HEK293 (cell line): ENCODE measurements at regions not wholly inside any gene's neighbourhood (a gene's known extent, or its start where the extent isn't known, plus 50 kb on each side); places are given as distances from the start of the nearest gene placed in this dataset.

Experiments
- CTCF ChIP-seq: fragments of 450-650 bp; formaldehyde crosslinking; IDR thresholded peaks from 2 replicates; pipeline ENCODE4 v1.5.1; 2016; ENCODE audit warnings: missing biosample characterization, missing genetic modification characterization
- REPIN1 ChIP-seq: fragments of 450-650 bp; formaldehyde crosslinking; IDR thresholded peaks from 2 replicates; pipeline ENCODE4 v1.5.1; 2017; ENCODE audit warnings: missing biosample characterization, missing genetic modification characterization, low read depth
- ZBTB44 ChIP-seq: fragments of 450-650 bp; IDR thresholded peaks from 2 replicates; pipeline ENCODE4 v1.5.1; 2018; ENCODE audit warnings: missing biosample characterization, mild to moderate bottlenecking, missing genetic modification characterization
- ZNF140 ChIP-seq: fragments of 450-650 bp; formaldehyde crosslinking; IDR thresholded peaks from 2 replicates; pipeline ENCODE4 v1.5.1; 2016; ENCODE audit warnings: missing biosample characterization, missing genetic modification characterization
- ZNF184 ChIP-seq: fragments of 450-650 bp; IDR thresholded peaks from 2 replicates; pipeline ENCODE4 v1.5.1; 2018; ENCODE audit warnings: missing biosample characterization, mild to moderate bottlenecking, missing genetic modification characterization

- TF ChIP-seq REPIN1 (tag by site-specific recombination) (no peak), ZBTB44 (no peak), CTCF (tag by site-specific recombination) (no peak), ZNF140 (tag by site-specific recombination) (no peak), ZNF184 (tag by site-specific recombination) (no peak)
These were observed 169.7 kb upstream of the RGS6 start for GRCh38 chr14:71762575-71762974.
